H9 (cell line): ENCODE measurements at regions not wholly inside any gene's neighbourhood (a gene's known extent, or its start where the extent isn't known, plus 50 kb on each side); places are given as distances from the start of the nearest gene placed in this dataset.

Experiments
- DNase-seq: peaks from one replicate; pipeline ENCODE4 v3.0.0-alpha.2; 2017
- H2AFZ ChIP-seq: one replicate; pipeline ENCODE4 v1.6.1; 2013; ENCODE audit warnings: mild to moderate bottlenecking, low read length, control low read depth, moderate library complexity
- H2AK5ac ChIP-seq: 2 replicates; pipeline ENCODE4 v1.6.1; 2013; ENCODE audit warnings: low read length, control low read depth, mixed read lengths; ENCODE audit not compliant: insufficient read length
- H2BK120ac ChIP-seq: one replicate; pipeline ENCODE4 v1.6.1; 2013; ENCODE audit warnings: low read depth, mild to moderate bottlenecking, low read length, control low read depth, inconsistent platforms; ENCODE audit not compliant: poor library complexity, severe bottlenecking
- H2BK12ac ChIP-seq: 2 replicates; pipeline ENCODE4 v1.6.1; 2013; ENCODE audit warnings: low read length, control low read depth, mixed read lengths, low read depth; ENCODE audit not compliant: insufficient read length
- H2BK15ac ChIP-seq: 2 replicates; pipeline ENCODE4 v1.6.1; 2013; ENCODE audit warnings: low read depth, low read length, control low read depth
- H2BK20ac ChIP-seq: one replicate; pipeline ENCODE4 v1.6.1; 2013; ENCODE audit warnings: low read depth, mild to moderate bottlenecking, low read length, control low read depth, inconsistent platforms; ENCODE audit not compliant: poor library complexity, severe bottlenecking
- H2BK5ac ChIP-seq: 2 replicates; pipeline ENCODE4 v1.6.1; 2013; ENCODE audit warnings: low read length, control low read depth, mixed read lengths; ENCODE audit not compliant: insufficient read length
- H3K14ac ChIP-seq: 2 replicates; pipeline ENCODE4 v1.6.1; 2013; ENCODE audit warnings: low read length, control low read depth; ENCODE audit not compliant: insufficient read depth
- H3K18ac ChIP-seq: 2 replicates; pipeline ENCODE4 v1.6.1; 2013; ENCODE audit warnings: low read depth, mild to moderate bottlenecking, mixed read lengths, low read length, control low read depth; ENCODE audit not compliant: insufficient read length
- H3K23ac ChIP-seq: 2 replicates; pipeline ENCODE4 v1.6.1; 2013; ENCODE audit warnings: low read length, control low read depth, mixed read lengths, low read depth; ENCODE audit not compliant: insufficient read length
- H3K23me2 ChIP-seq: 2 replicates; pipeline ENCODE4 v1.6.1; 2013; ENCODE audit warnings: low read depth, mild to moderate bottlenecking, mixed read lengths, low read length, control low read depth; ENCODE audit not compliant: insufficient read length, poor library complexity, severe bottlenecking
- H3K27ac ChIP-seq: 2 replicates; pipeline ENCODE4 v1.5.1; 2013; ENCODE audit warnings: low read length, control low read depth, mixed read lengths, low read depth; ENCODE audit not compliant: insufficient read length
- H3K27me3 ChIP-seq: 2 replicates; pipeline ENCODE4 v1.6.1; 2013; ENCODE audit warnings: low read length, control low read depth, inconsistent platforms; ENCODE audit not compliant: insufficient read depth
- H3K4ac ChIP-seq: 2 replicates; pipeline ENCODE4 v1.6.1; 2013; ENCODE audit warnings: low read depth, mild to moderate bottlenecking, control low read depth, inconsistent platforms, low read length, moderate library complexity
- H3K4me1 ChIP-seq: 2 replicates; pipeline ENCODE4 v1.6.1; 2013; ENCODE audit warnings: low read length, control low read depth, inconsistent platforms; ENCODE audit not compliant: insufficient read depth
- H3K4me2 ChIP-seq: 2 replicates; pipeline ENCODE4 v1.6.1; 2013; ENCODE audit warnings: low read length, control low read depth, mixed read lengths; ENCODE audit not compliant: insufficient read length, insufficient read depth
- H3K56ac ChIP-seq: 2 replicates; pipeline ENCODE4 v1.6.1; 2013; ENCODE audit warnings: low read depth, mild to moderate bottlenecking, mixed read lengths, low read length, control low read depth; ENCODE audit not compliant: insufficient read length
- H3K79me1 ChIP-seq: 2 replicates; pipeline ENCODE4 v1.6.1; 2013; ENCODE audit warnings: low read depth, mild to moderate bottlenecking, moderate library complexity, low read length, control low read depth, inconsistent platforms; ENCODE audit not compliant: insufficient read depth, poor library complexity, severe bottlenecking
- H3K79me2 ChIP-seq: 2 replicates; pipeline ENCODE4 v1.6.1; 2013; ENCODE audit warnings: low read length, control low read depth, inconsistent platforms; ENCODE audit not compliant: insufficient read depth
- H3K9ac ChIP-seq: 2 replicates; pipeline ENCODE4 v1.6.1; 2013; ENCODE audit warnings: low read length, control low read depth, mixed read lengths; ENCODE audit not compliant: insufficient read length; ENCODE audit errors: extremely low read depth
- H3K9me3 ChIP-seq: one replicate; pipeline ENCODE4 v1.6.1; 2013; ENCODE audit warnings: low read depth, low read length, inconsistent platforms; ENCODE audit not compliant: control insufficient read depth
- H3T11ph ChIP-seq: one replicate; pipeline ENCODE4 v1.6.1; 2013; ENCODE audit warnings: mild to moderate bottlenecking, low read length, control low read depth, inconsistent platforms
- H4K20me1 ChIP-seq: one replicate; pipeline ENCODE4 v1.6.1; 2013; ENCODE audit not compliant: control insufficient read depth, insufficient read length, insufficient read depth
- H4K5ac ChIP-seq: 2 replicates; pipeline ENCODE4 v1.6.1; 2013; ENCODE audit warnings: low read depth, mild to moderate bottlenecking, mixed read lengths, low read length, control low read depth; ENCODE audit not compliant: insufficient read length
- H4K8ac ChIP-seq: replicated peaks from 2 replicates; pipeline ENCODE4 v1.6.1; 2013; ENCODE audit warnings: low read length, control low read depth, mixed read lengths, low read depth; ENCODE audit not compliant: insufficient read length
- H4K91ac ChIP-seq: 2 replicates; pipeline ENCODE4 v1.6.1; 2013; ENCODE audit warnings: low read depth, mild to moderate bottlenecking, moderate library complexity, mixed read lengths, low read length, control low read depth; ENCODE audit not compliant: insufficient read length
- H3K27ac Mint-ChIP-seq, 3 experiments: 2 replicates in 2 of 3; 3 replicates in 1 of 3; pipeline ENCODE4 v1.8.0; 2020 to 2021; ENCODE audit warnings: mixed read lengths in 3 of 3, mild to moderate bottlenecking in 1 of 3, moderate library complexity in 1 of 3
- H3K27me3 Mint-ChIP-seq: 2 replicates; pipeline ENCODE4 v1.8.0; 2021; ENCODE audit warnings: low read depth, mild to moderate bottlenecking, moderate library complexity, mixed read lengths
- H3K36me3 Mint-ChIP-seq, 3 experiments: 2 replicates in 2 of 3; 3 replicates in 1 of 3; pipeline ENCODE4 v1.8.0; 2020 to 2021; ENCODE audit warnings: low read depth in 3 of 3, mixed read lengths in 3 of 3; ENCODE audit not compliant: insufficient read depth in 1 of 3
- H3K4me1 Mint-ChIP-seq, 2 experiments: 2 replicates each; pipeline ENCODE4 v1.8.0; 2020; ENCODE audit warnings: mixed read lengths in 2 of 2
- H3K4me3 Mint-ChIP-seq, 2 experiments: 2 replicates in 1 of 2; 3 replicates in 1 of 2; pipeline ENCODE4 v1.8.0; 2020 to 2021; ENCODE audit warnings: mild to moderate bottlenecking in 2 of 2, mixed read lengths in 2 of 2, moderate library complexity in 1 of 2
- H3K9me3 Mint-ChIP-seq, 2 experiments: 2 replicates in 1 of 2; 3 replicates in 1 of 2; pipeline ENCODE4 v1.8.0; 2020; ENCODE audit warnings: mild to moderate bottlenecking in 2 of 2, mixed read lengths in 2 of 2, moderate library complexity in 1 of 2
- CTCF ChIP-seq: fragments of 200-600 bp; sonication (generic); conservative IDR thresholded peaks from 3 replicates; pipeline ENCODE4 v1.8.0; 2021; ENCODE audit warnings: antibody characterized with exemption, mild to moderate bottlenecking
- WGBS: extraction: QIAGEN DNeasy Blood & Tissue Kit; methylation state at CpG from one replicate; pipeline ENCODE4 v1.1.7; 2013; ENCODE audit warnings: missing lambda C conversion rate, low lambda C conversion rate, mixed read lengths; ENCODE audit not compliant: insufficient read length; ENCODE audit errors: extremely low coverage; 5-methylcytosine and 5-hydroxymethylcytosine counted together

- Histone ChIP-seq H3K18ac (no peak overlapping the region), H4K5ac (no peak overlapping the region)
Measured at GRCh38 chr18:77905449-77906055, 655.9 kb downstream of the GALR1 start.

More at GRCh38 chr18:77905449-77906055, 655.9 kb downstream of the GALR1 start:
- H2BK5ac ChIP-seq, result no peak overlapping the region
- Mint-ChIP-seq H3K4me1 (peaks cover 10% of the 10 kb centered on the region in 2 experiments), H3K4me3 (no peak overlapping the region), H3K36me3 (no peaks in the 10 kb centered on the region), H3K27ac (no peak overlapping the region), H3K27me3 (peaks cover 1% of the 10 kb centered on the region; the same call in 1 of the 2 replicates), H3K9me3 (no peaks in the 10 kb centered on the region)
- no peak overlapping the region for H4K91ac ChIP-seq
- H2BK12ac ChIP-seq, result no peak overlapping the region
- no peak overlapping the region for H4K8ac ChIP-seq
- H3K4ac ChIP-seq, result no peak overlapping the region
- no peaks in the 10 kb centered on the region for H3K4me1 ChIP-seq
- no peak overlapping the region for H3K56ac ChIP-seq
- H3K27ac ChIP-seq, result no peak overlapping the region
- H3K9me3 ChIP-seq, result no peaks in the 10 kb centered on the region
- H2BK15ac ChIP-seq, result no peak overlapping the region
- no peaks in the 10 kb centered on the region for H3K23me2 ChIP-seq
- H4K20me1 ChIP-seq, result no peaks in the 10 kb centered on the region
- no peak overlapping the region for H3T11ph ChIP-seq
- H2AK5ac ChIP-seq, result no peak overlapping the region
- no peak overlapping the region for H3K23ac ChIP-seq
- no CpG with 5 or more reads among the region's 34 CpGs for WGBS
- no peaks in the 10 kb centered on the region for H3K79me1 ChIP-seq
- H3K79me2 ChIP-seq, result no peaks in the 10 kb centered on the region
- no peak overlapping the region for H2BK120ac ChIP-seq
- H3K27me3 ChIP-seq, result no peaks in the 10 kb centered on the region
- no peak for DNase-seq
- no peak overlapping the region for H3K9ac ChIP-seq
- H3K14ac ChIP-seq, result no peak overlapping the region; the same call in 1 of the 2 replicates
- H2BK20ac ChIP-seq, result no peak overlapping the region
- H2AFZ ChIP-seq, result no peak overlapping the region
- no peak overlapping the region for H3K4me2 ChIP-seq
- TF ChIP-seq CTCF, result no peak
